GM12874 (cell line): ENCODE measurements at regions not wholly inside any gene's neighbourhood (a gene's known extent, or its start where the extent isn't known, plus 50 kb on each side); places are given as distances from the start of the nearest gene placed in this dataset.

ENCODE experiments used
- TF ChIP-seq, protein P1 (sequence below): IDR thresholded peaks from 2 replicates; pipeline ENCODE4 v1.5.1; 2011; ENCODE audit warnings: low read depth, mild to moderate bottlenecking, control low read depth, low read length, moderate library complexity; ENCODE audit not compliant: insufficient read depth

DNA sequence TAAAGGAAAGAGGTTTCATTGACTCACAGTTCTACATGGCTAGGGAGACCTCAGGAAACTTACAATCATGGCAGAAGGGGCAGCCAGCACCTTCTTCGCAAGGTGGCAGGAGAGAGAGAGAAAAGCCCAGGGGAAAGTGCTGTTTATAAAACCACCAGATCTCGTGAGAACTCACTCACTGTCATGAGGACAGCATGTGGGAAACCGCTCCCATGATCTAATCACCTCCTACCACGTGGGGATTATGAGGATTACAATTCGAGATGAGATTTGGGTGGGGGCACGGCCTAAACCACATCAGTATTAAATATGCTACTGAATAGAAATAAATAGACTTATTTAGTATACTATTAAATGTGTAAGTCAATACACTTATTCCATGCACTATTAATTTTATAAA lies 70.6 kb upstream of the TCF21 start:
- TF ChIP-seq, protein P1, sequence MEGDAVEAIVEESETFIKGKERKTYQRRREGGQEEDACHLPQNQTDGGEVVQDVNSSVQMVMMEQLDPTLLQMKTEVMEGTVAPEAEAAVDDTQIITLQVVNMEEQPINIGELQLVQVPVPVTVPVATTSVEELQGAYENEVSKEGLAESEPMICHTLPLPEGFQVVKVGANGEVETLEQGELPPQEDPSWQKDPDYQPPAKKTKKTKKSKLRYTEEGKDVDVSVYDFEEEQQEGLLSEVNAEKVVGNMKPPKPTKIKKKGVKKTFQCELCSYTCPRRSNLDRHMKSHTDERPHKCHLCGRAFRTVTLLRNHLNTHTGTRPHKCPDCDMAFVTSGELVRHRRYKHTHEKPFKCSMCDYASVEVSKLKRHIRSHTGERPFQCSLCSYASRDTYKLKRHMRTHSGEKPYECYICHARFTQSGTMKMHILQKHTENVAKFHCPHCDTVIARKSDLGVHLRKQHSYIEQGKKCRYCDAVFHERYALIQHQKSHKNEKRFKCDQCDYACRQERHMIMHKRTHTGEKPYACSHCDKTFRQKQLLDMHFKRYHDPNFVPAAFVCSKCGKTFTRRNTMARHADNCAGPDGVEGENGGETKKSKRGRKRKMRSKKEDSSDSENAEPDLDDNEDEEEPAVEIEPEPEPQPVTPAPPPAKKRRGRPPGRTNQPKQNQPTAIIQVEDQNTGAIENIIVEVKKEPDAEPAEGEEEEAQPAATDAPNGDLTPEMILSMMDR, result no peak

DNA sequence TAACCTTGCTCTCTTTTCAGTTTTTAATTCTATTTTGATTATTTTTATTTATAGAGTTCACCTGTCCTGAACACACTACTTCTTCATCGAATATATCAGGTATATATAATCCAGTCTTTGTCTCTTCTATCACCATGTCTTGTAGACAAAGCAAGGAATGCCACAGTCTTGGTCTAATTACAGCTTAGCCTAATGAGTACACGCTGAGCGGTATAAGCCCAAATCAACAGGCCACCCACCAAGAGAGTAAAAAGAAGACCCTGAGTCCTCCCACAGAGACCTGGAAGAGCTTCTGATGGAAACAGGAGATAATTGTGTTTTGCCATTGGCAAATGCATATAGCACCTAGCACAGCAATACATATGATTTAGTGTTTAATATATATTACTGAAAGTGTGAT lies 68.7 kb upstream of the TCF21 start:
- TF ChIP-seq, protein P1, result no peak

DNA sequence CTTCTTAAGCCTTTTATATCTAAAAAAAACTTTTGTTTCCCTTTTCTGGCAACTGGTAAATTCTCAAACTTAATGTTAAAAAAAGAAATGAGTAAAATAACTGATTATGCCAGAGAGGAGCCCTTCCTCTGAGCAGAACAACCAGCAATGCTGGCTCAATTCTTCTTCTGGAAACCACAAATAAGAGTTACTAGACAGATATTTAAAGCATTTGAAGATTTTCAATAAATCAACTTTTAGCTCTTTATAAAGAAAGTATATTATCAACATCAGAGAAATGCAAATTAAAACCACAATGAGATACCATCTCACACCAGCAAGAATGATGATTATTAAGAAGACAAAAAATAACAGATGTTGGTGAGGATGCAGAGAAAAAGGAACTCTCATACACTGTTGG lies 61.1 kb upstream of the TCF21 start:
- TF ChIP-seq, protein P1, result no peak

DNA sequence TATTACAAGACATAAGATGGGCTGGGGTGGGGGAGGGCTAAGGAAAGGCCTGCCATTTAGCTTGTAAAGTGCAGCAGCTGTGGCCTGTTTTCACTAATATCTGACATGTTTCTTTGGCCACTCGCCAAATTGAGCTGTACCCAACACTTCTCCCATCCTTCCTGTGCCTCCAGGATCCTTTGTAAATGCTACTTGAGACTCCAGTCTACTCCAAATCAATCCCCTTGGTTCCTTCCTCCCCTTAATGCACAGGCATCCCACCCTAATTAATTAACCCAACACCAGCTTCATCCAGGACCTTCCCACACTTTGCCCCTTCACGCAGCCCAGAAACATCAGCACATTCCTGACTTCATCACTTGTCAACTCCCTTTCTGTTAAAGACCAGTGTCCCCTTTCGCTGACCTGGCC lies 55.0 kb upstream of the TCF21 start:
- TF ChIP-seq, protein P1, result no peak

DNA sequence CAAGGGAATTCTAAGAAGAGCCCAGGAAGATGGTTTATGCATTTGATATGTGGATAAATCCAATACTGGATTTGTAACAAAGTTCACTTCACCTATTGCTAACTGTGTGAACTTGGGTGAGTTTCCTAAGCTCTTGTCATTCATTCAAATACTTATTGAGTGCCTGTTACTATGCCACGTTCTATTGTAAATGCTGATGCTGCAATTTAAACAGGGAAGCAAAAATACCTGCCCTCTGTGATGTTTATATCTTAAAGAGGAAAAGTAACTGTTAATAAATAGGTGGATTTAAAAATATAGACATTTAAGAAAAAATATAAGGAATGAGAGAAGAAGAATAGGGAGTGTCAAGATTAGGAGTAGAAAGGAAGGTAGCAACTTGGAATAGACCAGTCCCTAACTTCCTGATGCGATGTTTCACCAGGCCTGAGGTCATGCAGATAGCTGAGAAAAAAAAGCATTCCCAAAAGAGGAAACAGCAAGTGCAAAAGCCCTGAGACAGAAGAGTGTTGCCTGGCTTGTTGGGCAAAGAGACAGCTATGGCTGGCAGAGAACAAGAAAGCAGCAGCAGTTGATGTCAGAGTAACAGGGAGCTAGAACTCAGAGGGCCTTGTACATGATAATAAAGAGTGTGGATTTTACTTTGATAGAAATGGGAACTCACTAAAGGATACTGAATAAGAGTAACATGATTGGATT lies 54.3 kb upstream of the TCF21 start:
- TF ChIP-seq, protein P1, result no peak

DNA sequence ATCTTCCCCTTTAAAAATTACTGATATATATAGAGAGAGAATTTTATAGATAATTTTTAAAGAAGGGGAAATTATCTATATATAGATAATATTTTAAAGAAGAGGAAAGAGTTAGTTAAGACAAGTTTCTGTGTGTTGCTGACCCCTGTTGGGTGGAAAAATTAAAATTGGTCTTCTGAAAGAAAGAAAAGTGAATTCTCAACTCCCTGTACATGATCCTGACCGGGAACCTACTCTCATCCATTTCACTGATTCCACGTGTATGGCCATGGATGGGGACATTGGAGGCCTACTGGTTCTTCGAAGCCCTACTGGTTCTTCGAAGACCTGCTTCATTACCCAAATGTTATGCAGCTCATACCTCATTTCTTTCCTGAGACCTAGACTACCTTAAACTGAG lies 53.0 kb upstream of the TCF21 start:
- TF ChIP-seq, protein P1, result no peak

DNA sequence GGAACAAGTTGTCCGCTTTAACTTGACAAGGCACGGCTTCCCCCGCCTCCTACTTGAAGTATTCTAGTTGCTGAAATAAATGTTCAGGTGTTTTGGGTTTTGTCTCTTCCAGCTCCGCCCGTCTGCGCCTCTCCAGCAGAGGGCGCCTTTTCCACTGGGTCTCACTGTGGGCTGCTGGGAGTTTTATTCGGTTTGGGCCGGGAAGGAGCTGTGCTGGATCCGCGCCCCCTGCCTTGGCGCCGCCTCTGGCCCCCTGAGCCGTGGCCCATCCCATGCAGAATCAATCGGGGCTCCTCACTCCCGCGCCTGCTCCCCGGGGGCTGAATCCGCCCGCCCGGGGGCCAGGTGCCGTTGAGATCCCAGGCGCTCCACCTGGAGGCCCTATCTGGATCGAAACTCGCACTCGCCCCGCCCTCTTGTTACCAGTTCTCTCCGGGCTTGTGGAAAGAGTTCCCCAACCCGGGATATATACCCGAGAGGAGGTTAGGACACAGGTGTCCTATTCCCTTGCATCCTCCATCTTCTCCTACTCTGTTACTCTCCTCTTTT lies 51.0 kb upstream of the TCF21 start:
- TF ChIP-seq, protein P1, result peak; percentile 84
